ENCODE measurements at regions not wholly inside any gene's neighbourhood (a gene's known extent, or its start where the extent isn't known, plus 50 kb on each side); places are given as distances from the start of the nearest gene placed in this dataset.
"Not testable (repeated sequence)": the region's sequence is repeated elsewhere in the genome, so short reads cannot be mapped to it uniquely, and the experiment has no call there.

DNA sequence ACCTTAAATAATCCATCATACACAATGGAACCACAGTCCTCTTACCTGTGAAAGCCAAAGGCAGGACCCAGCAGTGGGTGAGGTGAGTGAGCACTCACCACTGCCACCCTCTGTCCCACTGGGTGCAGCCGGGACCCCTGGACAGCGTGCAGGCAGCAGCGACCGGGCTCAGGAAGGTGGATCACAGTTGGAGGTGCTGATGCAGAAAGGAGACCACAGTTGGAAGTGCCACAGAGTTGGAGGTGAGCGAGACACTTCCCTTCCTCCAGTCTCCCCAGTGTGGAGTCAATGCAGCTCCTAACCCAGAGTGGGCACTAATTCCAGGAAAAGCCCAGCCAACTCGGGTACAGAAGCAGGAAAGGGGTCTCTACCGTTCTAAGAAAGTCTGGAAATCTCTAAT lies 323.0 kb downstream of the KLF13 start:
- not testable (repeated sequence) for DNase-seq (ENCODE audit: low spot score)

DNA sequence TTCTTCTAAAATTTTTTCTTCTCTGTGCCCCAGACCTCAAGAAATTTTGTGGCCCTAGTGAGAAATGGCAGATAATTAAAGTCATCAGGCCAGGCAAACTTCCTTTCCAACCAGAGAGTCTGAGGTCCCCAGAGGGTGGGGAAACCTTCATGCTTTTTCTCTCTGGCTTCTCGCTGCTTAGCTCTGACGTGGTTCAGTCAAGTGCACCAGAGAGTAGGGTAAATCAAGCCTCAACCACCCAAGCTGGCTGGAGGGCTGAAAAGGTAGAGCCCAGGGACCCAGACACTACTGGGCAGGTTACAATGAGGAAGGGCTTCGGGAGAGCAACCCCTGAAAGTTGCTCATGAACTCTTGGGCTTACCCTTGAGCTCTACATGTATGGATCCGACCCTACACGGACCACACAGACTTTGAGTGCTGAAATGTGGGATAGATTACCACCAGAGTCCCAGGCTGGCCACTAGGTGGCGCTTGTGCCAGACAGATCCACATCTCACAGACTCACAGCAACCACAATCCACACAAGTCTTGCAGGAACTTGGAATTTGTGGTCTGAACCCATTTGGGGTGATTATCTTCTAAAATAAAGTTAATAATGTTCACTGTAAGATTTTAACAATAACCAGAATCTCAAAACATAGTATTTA lies 323.5 kb downstream of the KLF13 start:
- TF ChIP-seq, protein P1, sequence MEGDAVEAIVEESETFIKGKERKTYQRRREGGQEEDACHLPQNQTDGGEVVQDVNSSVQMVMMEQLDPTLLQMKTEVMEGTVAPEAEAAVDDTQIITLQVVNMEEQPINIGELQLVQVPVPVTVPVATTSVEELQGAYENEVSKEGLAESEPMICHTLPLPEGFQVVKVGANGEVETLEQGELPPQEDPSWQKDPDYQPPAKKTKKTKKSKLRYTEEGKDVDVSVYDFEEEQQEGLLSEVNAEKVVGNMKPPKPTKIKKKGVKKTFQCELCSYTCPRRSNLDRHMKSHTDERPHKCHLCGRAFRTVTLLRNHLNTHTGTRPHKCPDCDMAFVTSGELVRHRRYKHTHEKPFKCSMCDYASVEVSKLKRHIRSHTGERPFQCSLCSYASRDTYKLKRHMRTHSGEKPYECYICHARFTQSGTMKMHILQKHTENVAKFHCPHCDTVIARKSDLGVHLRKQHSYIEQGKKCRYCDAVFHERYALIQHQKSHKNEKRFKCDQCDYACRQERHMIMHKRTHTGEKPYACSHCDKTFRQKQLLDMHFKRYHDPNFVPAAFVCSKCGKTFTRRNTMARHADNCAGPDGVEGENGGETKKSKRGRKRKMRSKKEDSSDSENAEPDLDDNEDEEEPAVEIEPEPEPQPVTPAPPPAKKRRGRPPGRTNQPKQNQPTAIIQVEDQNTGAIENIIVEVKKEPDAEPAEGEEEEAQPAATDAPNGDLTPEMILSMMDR (IDR thresholded peaks at IDR 0.05; ENCODE audit: extremely low read depth, missing control alignments), result peak; percentile 50

DNA sequence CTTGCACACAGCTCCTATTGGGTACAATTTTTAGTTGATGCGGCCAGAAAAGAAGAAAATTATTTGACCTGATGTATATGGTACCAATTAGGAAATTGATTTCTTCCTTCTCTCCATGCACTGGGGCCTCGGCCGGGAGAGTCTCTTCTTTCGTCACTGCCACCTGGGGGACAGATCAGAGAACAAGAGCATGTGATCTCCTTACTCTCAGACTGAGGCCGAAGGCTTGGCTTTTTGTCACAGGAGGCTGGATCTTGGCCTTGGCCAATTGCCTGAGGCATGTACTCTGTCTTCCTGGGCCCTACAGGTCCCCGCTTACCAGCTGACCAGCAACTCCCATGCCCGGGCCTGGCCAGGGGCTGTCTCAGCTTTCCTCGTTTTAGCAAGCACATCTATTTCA lies 330.3 kb downstream of the KLF13 start:
- DNase-seq (ENCODE audit: low spot score), result not testable (repeated sequence)

More for the DNA sequence above, 323.5 kb downstream of the KLF13 start:
- not testable (repeated sequence) for DNase-seq (ENCODE audit: low spot score)

DNA sequence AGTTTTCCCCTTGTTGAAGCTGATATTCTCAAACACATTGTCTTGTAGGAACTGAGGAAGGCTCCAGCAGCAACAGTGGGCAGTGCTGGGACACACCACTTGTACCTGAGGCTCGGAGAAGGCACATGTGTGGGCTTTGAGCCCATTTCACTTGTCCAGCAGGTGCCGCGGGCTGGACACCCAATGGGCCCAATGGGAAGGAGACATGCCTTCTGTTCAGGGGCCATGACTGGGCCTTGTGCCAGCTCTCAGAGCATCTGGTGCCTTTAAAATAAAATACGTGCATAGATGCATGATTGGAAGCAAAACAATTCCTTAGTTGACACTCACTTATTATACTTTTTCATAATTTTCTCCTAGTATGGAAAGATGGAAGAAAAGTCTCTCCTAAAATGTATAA lies 334.2 kb downstream of the KLF13 start:
- TF ChIP-seq, protein P1 (IDR thresholded peaks at IDR 0.05; ENCODE audit: extremely low read depth, missing control alignments), result no peak

DNA sequence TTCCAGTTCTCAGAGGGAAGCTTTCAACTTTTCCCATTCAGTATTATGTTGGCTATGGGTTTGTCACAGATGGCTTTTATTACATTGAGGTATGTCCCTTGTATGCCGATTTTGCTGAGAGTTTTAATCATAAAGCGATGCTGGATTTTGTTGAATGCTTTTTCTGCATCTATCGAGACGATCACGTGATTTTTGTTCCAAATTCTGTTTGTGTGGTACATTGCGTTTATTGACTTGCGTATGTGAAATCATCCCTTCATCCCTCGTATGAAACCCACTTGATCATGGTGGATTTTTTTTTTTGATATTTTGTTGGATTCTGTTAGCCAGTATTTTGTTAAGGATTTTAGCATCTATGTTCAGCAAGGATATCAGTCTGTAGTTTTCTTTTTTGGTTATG lies 339.1 kb downstream of the KLF13 start:
- DNase-seq (ENCODE audit: low spot score), result not testable (repeated sequence)

More for the DNA sequence above, 334.2 kb downstream of the KLF13 start:
- DNase-seq (ENCODE audit: low spot score), result no peak

DNA sequence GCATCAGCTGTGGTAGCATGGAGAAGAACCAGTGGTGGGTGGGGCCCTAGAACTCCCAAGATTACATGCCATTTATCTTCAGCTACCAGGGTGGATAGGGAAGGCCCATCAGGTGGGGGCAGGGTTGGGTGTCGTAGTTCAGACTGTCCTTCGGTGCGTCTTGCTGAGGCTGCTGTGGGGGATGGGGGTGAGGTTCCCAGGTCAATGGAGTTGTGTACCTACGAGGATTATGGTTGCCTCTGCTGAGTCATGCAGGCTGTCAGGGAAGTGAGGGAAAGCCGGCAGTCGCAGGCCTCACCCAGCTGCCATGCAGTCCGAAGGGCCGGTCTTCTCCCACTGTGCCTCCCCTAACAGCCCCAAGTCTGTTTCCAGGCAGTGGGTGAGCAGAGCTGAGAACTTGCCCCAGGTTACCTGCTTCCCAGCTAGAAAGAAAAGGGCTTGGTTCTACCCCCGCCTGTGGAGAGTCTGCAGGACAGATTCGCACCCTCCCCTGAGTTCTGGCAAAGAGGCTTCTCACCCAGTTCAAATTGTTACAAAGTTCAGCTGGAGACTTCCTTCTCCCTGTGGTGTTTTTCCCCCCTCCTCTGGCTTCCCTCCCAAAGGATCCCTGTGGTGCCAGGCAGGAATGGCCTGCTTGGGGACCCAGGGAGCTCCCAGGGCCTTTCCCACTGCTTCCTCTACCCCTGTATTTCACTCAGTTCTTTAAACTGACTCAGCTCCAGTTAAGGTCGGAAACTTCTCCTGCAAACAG lies 342.7 kb downstream of the KLF13 start:
- DNase-seq (ENCODE audit: low spot score), result not testable (repeated sequence)

DNA sequence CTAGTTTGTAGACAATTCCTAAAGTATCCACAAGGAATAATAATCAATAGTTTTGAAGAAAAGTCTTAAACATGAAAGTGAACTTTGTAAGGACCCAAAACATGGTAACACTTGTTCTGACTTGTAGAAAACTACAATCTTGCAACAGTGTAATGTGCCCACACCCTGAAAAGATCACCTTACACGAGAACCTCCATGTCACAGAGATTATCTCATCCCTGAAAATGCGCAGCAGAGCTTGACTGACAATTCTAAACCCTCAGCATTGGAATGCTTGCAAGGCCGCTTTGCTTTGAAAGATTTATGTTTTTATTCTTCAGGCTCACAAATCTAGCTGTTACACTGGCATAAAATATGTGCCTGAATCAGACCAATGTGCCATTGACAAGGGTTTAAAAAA lies 346.6 kb downstream of the KLF13 start:
- not testable (repeated sequence) for DNase-seq (ENCODE audit: low spot score)

DNA sequence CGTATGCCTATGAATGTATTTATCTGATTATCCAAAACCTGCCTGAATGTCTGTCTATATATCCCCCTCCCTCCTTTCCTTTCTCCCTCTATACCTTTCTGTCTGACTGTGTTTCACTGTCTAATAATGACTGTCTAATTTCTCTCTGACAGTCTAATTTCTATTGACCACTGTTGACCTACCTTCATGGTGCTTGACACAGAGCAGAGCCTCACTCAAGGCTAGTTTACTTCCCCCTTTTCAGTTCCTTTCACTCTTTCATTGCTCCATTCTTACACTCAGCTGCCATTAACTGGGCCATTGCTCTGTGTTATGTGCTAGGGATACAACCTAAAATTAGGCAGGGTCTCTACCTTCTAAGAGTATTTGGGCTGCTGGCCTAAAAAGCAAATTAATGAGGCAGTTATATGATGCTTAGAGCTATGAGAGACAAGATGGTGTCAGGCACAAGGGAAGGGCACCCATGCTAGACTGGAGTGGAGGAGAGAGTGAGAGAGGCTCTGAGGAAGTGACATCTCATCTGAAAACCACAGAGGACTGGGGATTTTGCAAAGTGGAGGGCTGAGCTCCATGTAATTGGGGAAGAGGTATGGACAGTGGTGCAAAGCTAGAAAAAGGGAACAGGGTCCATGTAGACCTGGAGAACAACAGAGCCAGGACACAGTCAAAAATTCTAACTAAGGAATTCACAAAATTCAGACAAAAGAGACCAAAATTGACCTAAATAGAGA lies 348.6 kb upstream of the CHRNA7 start:
- DNase-seq (ENCODE audit: low spot score), result not testable (repeated sequence)

DNA sequence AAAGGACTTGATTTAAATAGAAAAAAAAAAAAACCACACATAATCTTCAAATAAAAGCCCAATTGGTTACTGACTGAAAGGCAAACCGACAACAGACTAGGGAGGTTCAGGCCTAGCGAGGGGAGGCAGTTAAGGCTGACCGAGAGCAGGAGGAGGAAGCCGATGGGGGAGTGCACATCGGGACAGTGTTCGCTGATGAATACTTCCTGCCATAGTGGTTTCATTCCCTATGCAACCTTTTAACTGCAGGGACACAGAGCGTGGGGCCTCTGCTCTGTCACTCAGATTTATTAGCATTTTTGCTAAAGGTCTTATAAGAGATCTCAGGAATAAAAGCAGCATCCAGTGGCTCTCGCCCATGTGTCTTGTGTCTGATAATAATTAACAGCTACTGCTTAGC lies 343.2 kb upstream of the CHRNA7 start:
- DNase-seq (ENCODE audit: low spot score), result not testable (repeated sequence)

DNA sequence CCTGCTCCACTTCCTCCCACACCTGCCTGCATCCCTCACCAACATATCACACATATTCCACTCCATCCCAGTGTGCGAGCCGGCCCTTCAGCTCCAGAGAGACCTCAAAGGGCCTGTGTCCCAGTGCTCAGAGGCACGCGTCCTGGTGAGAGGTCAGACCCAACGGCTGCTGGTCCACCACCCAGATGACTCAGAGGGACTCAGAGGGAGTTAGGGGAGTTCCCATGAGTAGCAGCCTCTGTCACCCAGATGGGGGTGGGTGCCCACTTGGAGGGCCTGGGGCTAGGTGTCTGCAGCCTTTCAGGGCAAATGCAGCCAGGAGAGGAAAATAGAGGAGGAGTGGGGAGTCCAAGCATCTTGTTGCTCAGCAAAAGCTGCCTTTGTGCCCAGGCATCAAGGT lies 333.8 kb upstream of the CHRNA7 start:
- not testable (repeated sequence) for DNase-seq (ENCODE audit: low spot score)

DNA sequence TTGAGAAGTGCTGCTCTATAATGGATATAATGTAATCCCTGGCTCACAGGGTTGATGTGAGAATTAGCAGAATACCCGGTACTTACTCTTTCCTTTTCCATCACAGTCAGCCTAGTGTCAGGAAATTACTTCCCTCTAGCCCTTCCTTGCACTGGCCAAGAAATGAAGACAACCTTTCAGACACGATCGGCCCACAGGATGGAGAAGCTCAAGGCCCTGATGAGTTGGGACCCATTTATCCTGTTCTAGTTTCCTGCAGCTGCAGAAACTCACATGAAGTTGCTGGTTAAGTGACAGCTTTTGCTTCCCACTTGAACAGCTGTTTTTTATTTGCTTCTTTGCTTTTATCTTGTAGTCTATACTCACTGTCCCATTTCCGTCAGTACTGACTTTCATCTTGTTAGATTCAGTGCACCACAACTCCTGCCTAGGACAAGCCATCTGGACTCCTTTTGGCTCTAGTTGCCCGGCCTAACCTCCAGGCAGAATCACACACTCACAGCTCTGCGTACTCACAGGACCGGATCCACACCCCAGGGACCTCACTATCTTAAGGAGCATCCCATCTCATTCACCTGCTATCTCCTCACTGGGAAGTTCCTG lies 325.1 kb upstream of the CHRNA7 start:
- not testable (repeated sequence) for DNase-seq (ENCODE audit: low spot score)

DNA sequence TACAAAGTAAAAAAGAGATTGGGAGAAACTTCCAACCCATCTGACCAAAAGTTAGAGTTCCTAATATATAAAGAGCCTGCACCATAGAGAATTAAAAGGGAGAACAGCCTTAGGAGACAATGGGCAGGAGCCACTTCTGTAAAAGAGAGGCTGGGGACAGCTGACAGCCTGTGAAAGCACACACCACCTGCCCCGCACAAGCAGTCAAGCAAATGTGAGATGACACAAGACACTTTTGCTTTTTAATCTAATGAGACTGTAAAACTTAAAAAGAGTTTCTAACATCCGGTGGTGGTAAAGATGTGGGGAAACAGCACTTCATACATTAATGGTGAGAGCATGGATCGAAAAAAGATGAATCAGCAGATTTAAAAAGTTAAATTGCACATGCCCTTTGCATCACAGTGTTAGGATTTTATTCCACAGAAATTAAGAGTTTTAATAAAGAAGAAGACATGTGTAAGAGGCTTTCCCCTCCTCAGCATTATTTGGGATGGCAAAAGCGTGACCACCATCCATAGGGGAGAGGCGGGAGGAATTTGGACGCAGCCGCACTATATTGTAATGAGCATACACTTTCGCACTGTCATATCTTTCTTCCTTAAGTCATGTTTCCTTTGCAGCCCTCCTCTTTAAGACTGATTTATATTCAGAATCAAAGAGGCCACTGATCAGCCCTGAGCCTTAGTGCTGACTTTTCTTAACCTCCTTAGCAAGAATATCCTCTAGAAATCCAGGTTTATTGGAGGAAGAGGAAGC lies 322.2 kb upstream of the CHRNA7 start:
- DNase-seq (ENCODE audit: low spot score), result not testable (repeated sequence)

DNA sequence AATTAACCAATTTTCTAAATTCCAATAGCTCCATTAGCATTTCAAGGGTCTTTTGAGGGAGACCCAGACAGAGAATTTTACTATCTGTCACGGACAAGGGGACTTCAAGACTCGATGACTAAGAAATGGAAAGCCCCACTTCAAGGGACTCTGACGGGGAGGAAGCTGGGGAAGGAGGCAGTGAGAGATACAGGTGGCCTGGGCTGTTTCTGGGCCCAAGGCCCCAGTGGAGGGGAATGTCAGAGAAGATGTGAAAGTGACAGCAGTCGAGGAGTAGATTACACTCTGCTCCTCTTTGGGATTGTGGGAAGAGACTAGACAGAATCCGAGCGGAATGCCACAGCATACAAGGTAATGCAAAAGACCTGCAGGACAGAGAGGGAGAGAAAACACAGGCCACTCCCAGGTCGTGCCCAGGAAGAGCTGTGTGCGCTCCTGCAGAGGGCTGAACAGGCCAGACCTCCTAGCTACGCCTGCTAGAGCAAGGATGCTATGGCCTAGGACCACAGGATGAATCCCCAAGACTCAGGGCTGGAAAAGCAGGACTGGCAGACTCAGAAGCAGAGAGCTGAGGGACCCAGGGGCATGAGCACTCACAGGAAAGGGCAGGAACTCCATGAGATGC lies 321.5 kb upstream of the CHRNA7 start:
- DNase-seq (ENCODE audit: low spot score), result not testable (repeated sequence)

DNA sequence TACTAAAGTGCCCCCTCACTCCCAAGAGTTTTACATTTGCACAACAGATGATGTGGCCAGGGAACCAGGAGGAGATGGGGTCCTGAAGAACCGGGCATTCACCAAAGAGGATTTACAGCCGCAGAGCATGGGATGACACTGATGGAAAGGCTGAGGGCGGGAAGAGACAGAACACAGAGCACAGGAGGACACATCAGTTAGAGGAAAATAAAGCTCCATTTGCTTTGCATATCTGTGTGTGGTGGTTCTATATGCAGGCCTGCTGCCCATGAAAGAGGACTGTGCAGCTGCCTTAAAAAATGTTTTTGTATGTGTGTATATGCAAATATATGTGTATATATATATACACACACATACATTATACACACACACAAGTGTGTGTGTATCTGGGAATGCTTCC lies 320.8 kb upstream of the CHRNA7 start:
- not testable (repeated sequence) for DNase-seq (ENCODE audit: low spot score)

DNA sequence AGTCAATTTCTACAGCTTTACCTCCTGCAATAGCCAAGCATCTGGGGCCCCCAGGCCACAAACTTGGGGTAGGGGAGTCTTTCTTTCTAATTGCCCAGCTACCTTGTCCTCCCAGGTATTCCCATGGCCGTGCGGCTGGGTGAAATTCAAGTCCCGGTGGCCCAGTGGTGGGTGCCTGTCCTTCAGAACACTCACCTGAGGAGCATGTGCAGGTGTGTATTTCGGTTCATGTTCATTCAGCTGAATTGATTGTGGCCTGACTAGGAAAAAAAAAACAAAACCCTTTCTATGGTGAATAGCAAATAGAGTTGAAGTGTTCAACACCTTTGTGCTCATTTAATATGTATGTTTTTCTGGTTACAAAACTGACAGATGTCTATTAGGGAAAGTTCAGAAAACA lies 319.5 kb upstream of the CHRNA7 start:
- DNase-seq (ENCODE audit: low spot score), result not testable (repeated sequence)

DNA sequence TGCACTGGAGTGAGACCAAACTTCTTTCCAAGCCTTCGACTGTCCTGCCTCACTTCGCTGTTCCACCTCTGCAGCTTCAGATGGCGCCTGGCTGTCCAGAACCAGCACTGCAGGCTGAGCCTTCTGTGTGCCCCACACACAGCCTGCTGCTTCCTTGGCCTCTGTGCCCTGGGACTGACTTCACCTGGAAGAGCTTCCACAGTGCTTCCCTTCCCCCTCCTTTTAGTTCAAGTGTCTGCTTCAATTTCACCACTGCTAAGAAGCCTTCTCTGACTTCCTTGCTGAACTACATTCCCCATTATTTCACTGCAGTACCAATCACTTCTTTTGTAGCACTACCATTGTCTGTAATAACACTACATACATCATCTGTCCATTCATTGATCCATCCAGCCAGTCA lies 315.1 kb upstream of the CHRNA7 start:
- not testable (repeated sequence) for DNase-seq (ENCODE audit: low spot score)

DNA sequence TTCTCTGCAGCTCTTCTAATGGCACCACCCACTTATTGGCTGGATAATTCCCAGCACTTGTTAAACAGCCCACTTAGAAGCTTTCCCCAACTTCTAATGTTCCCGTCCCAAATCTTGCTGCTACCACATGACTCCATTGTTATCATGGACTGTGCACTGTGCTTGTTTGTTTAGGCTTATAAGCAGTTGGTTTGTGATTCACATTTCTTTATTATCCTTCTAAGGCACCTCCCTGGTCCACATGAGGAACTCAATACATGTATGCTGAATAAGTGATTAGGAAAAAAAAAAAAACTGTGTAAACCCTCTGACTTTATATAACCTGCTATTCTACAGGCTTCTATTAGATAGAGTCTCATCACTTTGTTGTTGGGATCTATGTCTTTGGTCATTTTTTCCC lies 311.7 kb upstream of the CHRNA7 start:
- not testable (repeated sequence) for DNase-seq (ENCODE audit: low spot score)

Measured in GM20000 (cell line).